T1000 (cell line): ENCODE measurements at regions not wholly inside any gene's neighbourhood (a gene's known extent, or its start where the extent isn't known, plus 50 kb on each side); places are given as distances from the start of the nearest gene placed in this dataset.
"Not testable (repeated sequence)": the region's sequence is repeated elsewhere in the genome, so short reads cannot be mapped to it uniquely, and the experiment has no call there.

Experiments
- DNase-seq: peaks from one replicate; lab custom pipeline; 2025; ENCODE audit warnings: mixed read lengths; lab: John Stamatoyannopoulos, UW

- DNase-seq: no peak
Measured at GRCh38 chr6:140388192-140388802, 1013.8 kb upstream of the CITED2 start.

- no peak for DNase-seq
Measured at GRCh38 chr6:140385679-140386078, 1011.2 kb upstream of the CITED2 start.

GRCh38 chr6:140382355-140382754 lies 1007.9 kb upstream of the CITED2 start:
- no peak for DNase-seq

GRCh38 chr6:140380427-140381218 lies 1006.2 kb upstream of the CITED2 start:
- DNase-seq: no peak

- no peak for DNase-seq
Measured at GRCh38 chr6:140379919-140380318, 1005.5 kb upstream of the CITED2 start.

GRCh38 chr6:140376209-140376608 lies 1001.8 kb upstream of the CITED2 start:
- no peak for DNase-seq

- not testable (repeated sequence) for DNase-seq
Measured at GRCh38 chr6:140373728-140374127, 999.3 kb upstream of the CITED2 start.

GRCh38 chr6:140372064-140372463 lies 997.6 kb upstream of the CITED2 start:
- DNase-seq: no peak

GRCh38 chr6:140370976-140371870 lies 996.8 kb upstream of the CITED2 start:
- no peak for DNase-seq

- no peak for DNase-seq
Measured at GRCh38 chr6:140370441-140370840, 996.0 kb upstream of the CITED2 start.

- DNase-seq: peak; percentile 39
Measured at GRCh38 chr6:140366991-140367390, 992.5 kb upstream of the CITED2 start.

GRCh38 chr6:140364916-140365315 lies 990.5 kb upstream of the CITED2 start:
- no peak for DNase-seq

- no peak for DNase-seq
Measured at GRCh38 chr6:140360651-140361050, 986.2 kb upstream of the CITED2 start.

GRCh38 chr6:140355476-140355875 lies 981.0 kb upstream of the CITED2 start:
- DNase-seq: no peak

GRCh38 chr6:140354296-140354695 lies 979.8 kb upstream of the CITED2 start:
- no peak for DNase-seq

GRCh38 chr6:140353536-140353935 lies 979.1 kb upstream of the CITED2 start:
- DNase-seq: no peak

- DNase-seq: no peak
Measured at GRCh38 chr6:140346428-140346827, 972.0 kb upstream of the CITED2 start.

- no peak for DNase-seq
Measured at GRCh38 chr6:140345935-140346334, 971.5 kb upstream of the CITED2 start.

- no peak for DNase-seq
Measured at GRCh38 chr6:140344142-140344913, 969.9 kb upstream of the CITED2 start.

- DNase-seq: no peak
Measured at GRCh38 chr6:140343128-140343527, 968.7 kb upstream of the CITED2 start.

GRCh38 chr6:140341272-140341671 lies 966.8 kb upstream of the CITED2 start:
- no peak for DNase-seq

GRCh38 chr6:140340795-140341194 lies 966.3 kb upstream of the CITED2 start:
- no peak for DNase-seq
